IMR-90 (cell line): ENCODE measurements at regions not wholly inside any gene's neighbourhood (a gene's known extent, or its start where the extent isn't known, plus 50 kb on each side); places are given as distances from the start of the nearest gene placed in this dataset.

Experiments used
- ATAC-seq: fragments of 200-7000 bp; cut with Tn5 transposase; 2 replicates; pipeline ENCODE4 v1.9.1; 2020; ENCODE audit warnings: low read depth, mild to moderate bottlenecking, moderate library complexity
- BruUV-seq: library from RNA; stranded (reverse); fragments of 400-500 nt; replicated peaks from 2 replicates; lab custom pipeline; 2021; lab: Mats Ljungman, UMichigan
- CTCF ChIA-PET: fragments of 300-600 bp; formaldehyde crosslinking; extraction: SDS; loops from one replicate; lab custom pipeline; 2021; ENCODE audit warnings: antibody characterized with exemption; lab: Yijun Ruan, JAX
- POLR2A ChIA-PET: fragments of 300-600 bp; sonication (Branson Sonifier 250); formaldehyde crosslinking; loops from one replicate; lab custom pipeline; 2022; ENCODE audit warnings: antibody characterized with exemption; ENCODE audit not compliant: unreplicated experiment; lab: Charles Lee
- DNase-seq: peaks from one replicate; pipeline ENCODE4 v3.0.0; 2013
- H2AFZ ChIP-seq: replicated peaks from 2 replicates; pipeline ENCODE3; 2013; ENCODE audit warnings: low read length, mild to moderate bottlenecking; ENCODE audit not compliant: poor library complexity
- H2AK5ac ChIP-seq: 2 replicates; pipeline ENCODE4 v1.6.1; 2013; ENCODE audit warnings: low read depth, low read length, inconsistent platforms
- H2AK9ac ChIP-seq: replicated peaks from 2 replicates; pipeline ENCODE3; 2013; ENCODE audit warnings: mild to moderate bottlenecking, low read depth, low read length, moderate library complexity; ENCODE audit not compliant: poor library complexity
- H2BK120ac ChIP-seq: 2 replicates; pipeline ENCODE4 v1.6.1; 2013; ENCODE audit warnings: low read depth, low read length, inconsistent platforms
- H2BK15ac ChIP-seq: 3 replicates; pipeline ENCODE4 v1.6.1; 2013; ENCODE audit warnings: low read depth, low read length, inconsistent platforms
- H2BK20ac ChIP-seq: 2 replicates; pipeline ENCODE4 v1.6.1; 2013; ENCODE audit warnings: low read depth, mild to moderate bottlenecking, inconsistent platforms, low read length, moderate library complexity
- H2BK5ac ChIP-seq: 2 replicates; pipeline ENCODE4 v1.6.1; 2013; ENCODE audit warnings: mild to moderate bottlenecking, low read depth, low read length, inconsistent platforms; ENCODE audit not compliant: poor library complexity, severe bottlenecking
- H3K14ac ChIP-seq: replicated peaks from 2 replicates; pipeline ENCODE4 v1.6.1; 2013; ENCODE audit warnings: low read depth, low read length, inconsistent platforms
- H3K18ac ChIP-seq: 2 replicates; pipeline ENCODE4 v1.6.1; 2013; ENCODE audit warnings: low read depth, low read length, control low read depth
- H3K23ac ChIP-seq: 2 replicates; pipeline ENCODE4 v1.6.1; 2013; ENCODE audit warnings: low read depth, low read length, inconsistent platforms
- H3K27ac ChIP-seq: 2 replicates; pipeline ENCODE4 v1.5.1; 2013; ENCODE audit warnings: mild to moderate bottlenecking, control low read depth, low read length; ENCODE audit not compliant: insufficient read depth
- H3K27me3 ChIP-seq: 2 replicates; pipeline ENCODE4 v1.6.1; 2013; ENCODE audit warnings: low read length; ENCODE audit not compliant: control insufficient read depth, insufficient read depth
- H3K36me3 ChIP-seq: 2 replicates; pipeline ENCODE4 v1.6.1; 2013; ENCODE audit warnings: low read length, mixed read lengths; ENCODE audit not compliant: control insufficient read depth, insufficient read depth
- H3K4ac ChIP-seq: 2 replicates; pipeline ENCODE4 v1.6.1; 2013; ENCODE audit warnings: low read depth, low read length, inconsistent platforms
- H3K4me1 ChIP-seq: 2 replicates; pipeline ENCODE4 v1.6.1; 2013; ENCODE audit warnings: low read length, mixed read lengths; ENCODE audit not compliant: control insufficient read depth, insufficient read depth
- H3K4me2 ChIP-seq: 2 replicates; pipeline ENCODE4 v1.6.1; 2013; ENCODE audit warnings: low read depth, mild to moderate bottlenecking, control low read depth, low read length, moderate library complexity
- H3K4me3 ChIP-seq: 2 replicates; pipeline ENCODE4 v1.5.1; 2013; ENCODE audit warnings: low read depth, mild to moderate bottlenecking, control low read depth, low read length, moderate library complexity; ENCODE audit not compliant: insufficient read depth
- H3K56ac ChIP-seq: 2 replicates; pipeline ENCODE4 v1.6.1; 2013; ENCODE audit warnings: low read length, inconsistent platforms; ENCODE audit not compliant: insufficient read depth; ENCODE audit errors: extremely low read depth
- H3K79me1 ChIP-seq, 2 experiments: 2 replicates each; pipeline ENCODE4 v1.6.1; 2013; ENCODE audit warnings: low read length in 2 of 2, inconsistent platforms in 1 of 2, low read depth in 1 of 2
- H3K9ac ChIP-seq: 2 replicates; pipeline ENCODE4 v1.6.1; 2013; ENCODE audit warnings: low read depth, low read length, control low read depth
- H3K9me1 ChIP-seq: 2 replicates; pipeline ENCODE4 v1.6.1; 2013; ENCODE audit warnings: low read length, inconsistent platforms; ENCODE audit not compliant: insufficient read depth
- H3K9me3 ChIP-seq: 2 replicates; pipeline ENCODE4 v1.6.1; 2013; ENCODE audit warnings: low read length; ENCODE audit not compliant: control insufficient read depth, insufficient read depth
- H4K20me1 ChIP-seq: 2 replicates; pipeline ENCODE4 v1.6.1; 2013; ENCODE audit warnings: low read length, inconsistent platforms; ENCODE audit not compliant: insufficient read depth
- H4K5ac ChIP-seq: 2 replicates; pipeline ENCODE4 v1.6.1; 2013; ENCODE audit warnings: mild to moderate bottlenecking, low read depth, low read length, control low read depth
- H4K8ac ChIP-seq, 2 experiments: 2 replicates each; pipeline ENCODE4 v1.6.1; 2013; ENCODE audit warnings: low read depth in 2 of 2, low read length in 2 of 2, control low read depth in 1 of 2, inconsistent platforms in 1 of 2
- H4K91ac ChIP-seq: 2 replicates; pipeline ENCODE4 v1.6.1; 2013; ENCODE audit warnings: low read depth, low read length, inconsistent platforms; ENCODE audit not compliant: insufficient read depth
- BHLHE40 ChIP-seq: fragments of 150-350 bp; IDR thresholded peaks from 2 replicates; pipeline ENCODE4 v1.6.1; 2016; ENCODE audit warnings: mild to moderate bottlenecking, low read depth, low read length
- CEBPB ChIP-seq: IDR thresholded peaks from 2 replicates; pipeline ENCODE4 v1.6.1; 2012; ENCODE audit warnings: low read depth, low read length, improper control_type of control experiment
- CHD1 ChIP-seq: IDR thresholded peaks from 2 replicates; pipeline ENCODE4 v1.6.1; 2012; ENCODE audit warnings: low read depth, low read length, improper control_type of control experiment
- CTCF ChIP-seq: conservative IDR thresholded peaks from 2 replicates; pipeline ENCODE4 v1.5.1; 2012; ENCODE audit warnings: mild to moderate bottlenecking, low read depth, low read length, improper control_type of control experiment
- FOS ChIP-seq: fragments of 150-350 bp; IDR thresholded peaks from 2 replicates; pipeline ENCODE4 v1.6.1; 2016; ENCODE audit warnings: low read depth, low read length
- MAFK ChIP-seq: IDR thresholded peaks from 2 replicates; pipeline ENCODE4 v1.6.1; 2012; ENCODE audit warnings: low read depth, low read length, improper control_type of control experiment
- MAZ ChIP-seq: IDR thresholded peaks from 2 replicates; pipeline ENCODE4 v1.6.1; 2012; ENCODE audit warnings: low read depth, mild to moderate bottlenecking, low read length, improper control_type of control experiment, moderate library complexity, borderline replicate concordance
- MXI1 ChIP-seq: IDR thresholded peaks from 2 replicates; pipeline ENCODE4 v1.6.1; 2012; ENCODE audit warnings: low read depth, mild to moderate bottlenecking, low read length, moderate library complexity, borderline replicate concordance
- NFE2L2 ChIP-seq: fragments of 150-350 bp; IDR thresholded peaks from 2 replicates; pipeline ENCODE4 v1.6.1; 2016; ENCODE audit warnings: low read depth, mild to moderate bottlenecking, low read length
- POLR2A ChIP-seq: IDR thresholded peaks from 2 replicates; pipeline ENCODE4 v1.6.1; 2012; ENCODE audit warnings: mild to moderate bottlenecking, low read depth, low read length
- RAD21 ChIP-seq: IDR thresholded peaks from 2 replicates; pipeline ENCODE4 v1.6.1; 2012; ENCODE audit warnings: low read length, improper control_type of control experiment
- RCOR1 ChIP-seq: IDR thresholded peaks from 2 replicates; pipeline ENCODE4 v1.6.1; 2012; ENCODE audit warnings: mild to moderate bottlenecking, low read length, improper control_type of control experiment; ENCODE audit not compliant: insufficient replicate concordance
- RFX5 ChIP-seq: IDR thresholded peaks from 2 replicates; pipeline ENCODE4 v1.8.0; 2012; ENCODE audit warnings: low read depth, mild to moderate bottlenecking, low read length, moderate library complexity
- SMC3 ChIP-seq: fragments of 150-350 bp; IDR thresholded peaks from 2 replicates; pipeline ENCODE4 v1.6.1; 2016; ENCODE audit warnings: low read depth, mild to moderate bottlenecking, antibody characterized with exemption, low read length, moderate library complexity
- USF2 ChIP-seq: fragments of 150-350 bp; IDR thresholded peaks from 2 replicates; pipeline ENCODE4 v1.6.1; 2017; ENCODE audit warnings: mild to moderate bottlenecking, antibody characterized with exemption, low read length, low read depth
- WGBS, 2 experiments: methylation state at CpG; one replicate each; pipeline versions ENCODE4 v1.1.5 to v1.1.7; 2013; ENCODE audit warnings: missing lambda C conversion rate in 2 of 2; ENCODE audit not compliant: insufficient read length in 1 of 2; ENCODE audit errors: extremely low coverage in 2 of 2; 5-methylcytosine and 5-hydroxymethylcytosine counted together
- dilution Hi-C: fragments of 300-500 bp; cut with HindIII; formaldehyde crosslinking; loops from one replicate; pipeline ENCODE4 v1.14.3; 2018; ENCODE audit warnings: low sequenced_read_pairs; ENCODE audit not compliant: unreplicated experiment
- in situ Hi-C: fragments of 300-500 bp; cut with MboI; formaldehyde crosslinking; loops from 3 replicates; pipeline ENCODE4 v1.14.3; 2019; ENCODE audit warnings: low sequenced_read_pairs, inconsistent platforms, mixed read lengths
- intact Hi-C: fragments of 100-400 bp; cut with micrococcal nuclease; formaldehyde crosslinking; loops from 2 replicates; pipeline ENCODE4 v1.10.0; 2022
- TF ChIP-seq, protein P1 (sequence below): fragments of 150-350 bp; IDR thresholded peaks from 2 replicates; pipeline ENCODE4 v1.6.1; 2016; ENCODE audit warnings: low read depth, mild to moderate bottlenecking, low read length, moderate library complexity, borderline replicate concordance

GRCh38 chr20:56842056-56842455, 212.9 kb downstream of the TFAP2C start:
- no peaks in the 10 kb centered on the region for H3K79me1 ChIP-seq
- dilution Hi-C loops: no loop called here

More at GRCh38 chr20:56842056-56842455, 212.9 kb downstream of the TFAP2C start:
- Histone ChIP-seq H4K8ac (no peak overlapping the region), H3K27ac (no peak overlapping the region), H3K36me3 (no peaks in the 10 kb centered on the region), H3K4me2 (no peak overlapping the region), H3K14ac (no peak overlapping the region), H4K91ac (no peak overlapping the region), H2BK5ac (no peak overlapping the region), H3K9me3 (no peaks in the 10 kb centered on the region), H2BK120ac (no peak overlapping the region), H4K5ac (no peak overlapping the region), H3K4me3 (no peak overlapping the region), H2AK5ac (no peak overlapping the region), H3K23ac (no peak overlapping the region), H3K9ac (no peak overlapping the region), H3K4me1 (no peaks in the 10 kb centered on the region), H4K20me1 (no peaks in the 10 kb centered on the region), H3K56ac (no peak overlapping the region), H2AFZ (no peak overlapping the region), H2BK15ac (no peak overlapping the region), H3K9me1 (no peaks in the 10 kb centered on the region), H3K18ac (no peak overlapping the region), H2AK9ac (no peak overlapping the region), H2BK20ac (no peak overlapping the region), H3K4ac (no peak overlapping the region), H3K27me3 (no peaks in the 10 kb centered on the region; the same call in 1 of the 2 replicates)
- in situ Hi-C loops (no loop called here), intact Hi-C loops (no loop called here)
- no peak for DNase-seq
- 69% methylated on average over 2 of the region's 9 CpGs; no CpG with 5 or more reads in 1 of the 2 experiments for WGBS, 2 experiments
- ATAC-seq: no peak
- TF ChIP-seq RAD21: no peak
- no peak for TF ChIP-seq MAZ
- no peak for TF ChIP-seq BHLHE40
- TF ChIP-seq, protein P1, sequence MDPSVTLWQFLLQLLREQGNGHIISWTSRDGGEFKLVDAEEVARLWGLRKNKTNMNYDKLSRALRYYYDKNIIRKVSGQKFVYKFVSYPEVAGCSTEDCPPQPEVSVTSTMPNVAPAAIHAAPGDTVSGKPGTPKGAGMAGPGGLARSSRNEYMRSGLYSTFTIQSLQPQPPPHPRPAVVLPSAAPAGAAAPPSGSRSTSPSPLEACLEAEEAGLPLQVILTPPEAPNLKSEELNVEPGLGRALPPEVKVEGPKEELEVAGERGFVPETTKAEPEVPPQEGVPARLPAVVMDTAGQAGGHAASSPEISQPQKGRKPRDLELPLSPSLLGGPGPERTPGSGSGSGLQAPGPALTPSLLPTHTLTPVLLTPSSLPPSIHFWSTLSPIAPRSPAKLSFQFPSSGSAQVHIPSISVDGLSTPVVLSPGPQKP: no peak
- no peak for TF ChIP-seq MXI1
- TF ChIP-seq NFE2L2: no peak
- no peak for TF ChIP-seq CEBPB
- TF ChIP-seq CTCF: no peak
- no peak for TF ChIP-seq USF2
- no peak for TF ChIP-seq CHD1
- TF ChIP-seq MAFK: no peak
- no peak for TF ChIP-seq RCOR1
- no peak for TF ChIP-seq FOS
- TF ChIP-seq RFX5: no peak
- TF ChIP-seq POLR2A: no peak
- TF ChIP-seq SMC3: no peak
- no TSS peak for BruUV-seq
- CTCF ChIA-PET: no interaction called here
- POLR2A ChIA-PET: no interaction called here
